ENCODE measurements at regions not wholly inside any gene's neighbourhood (a gene's known extent, or its start where the extent isn't known, plus 50 kb on each side); places are given as distances from the start of the nearest gene placed in this dataset.

- no peak for DNase-seq
- no peak overlapping the region for H3K4me3 ChIP-seq (ENCODE audit: low read length)
- H3K4me3 Mint-ChIP-seq: no peak overlapping the region
- peaks cover under 1 to 29% (median 5%) of the 10 kb centered on the region in 5 donors for H3K9me3 Mint-ChIP-seq
- H3K27me3 ChIP-seq (ENCODE audit: insufficient read depth, low read length, poor library complexity, severe bottlenecking): no peaks in the 10 kb centered on the region
- H3K4me1 Mint-ChIP-seq: no peaks in the 10 kb centered on the region
- no peak overlapping the region for H3K27ac ChIP-seq (ENCODE audit: low read depth, low read length)
- no peaks in the 10 kb centered on the region for H3K36me3 Mint-ChIP-seq
- no peaks in the 10 kb centered on the region for H3K4me1 ChIP-seq (ENCODE audit: insufficient read depth, low read length)
- no peaks in the 10 kb centered on the region for H3K36me3 ChIP-seq (ENCODE audit: insufficient read depth, low read length)
- H3K27ac Mint-ChIP-seq: no peak overlapping the region
- ChIA-PET CTCF (no interaction called here), POLR2A (no interaction called here)
- no peaks in the 10 kb centered on the region for H3K27me3 Mint-ChIP-seq
- H3K9me3 ChIP-seq (ENCODE audit: low read length): no peaks in the 10 kb centered on the region
Measured at GRCh38 chr18:30929718-30930117, 112.8 kb downstream of the DSC3 start.

- Histone ChIP-seq H3K4me1 (ENCODE audit: insufficient read depth, low read length) (no peaks in the 10 kb centered on the region), H3K27me3 (ENCODE audit: insufficient read depth, low read length, poor library complexity, severe bottlenecking) (no peaks in the 10 kb centered on the region), H3K9me3 (ENCODE audit: low read length) (no peaks in the 10 kb centered on the region), H3K36me3 (ENCODE audit: insufficient read depth, low read length) (no peaks in the 10 kb centered on the region), H3K4me3 (ENCODE audit: low read length) (no peak overlapping the region), H3K27ac (ENCODE audit: low read depth, low read length) (no peak overlapping the region)
- ChIA-PET POLR2A (no interaction called here), CTCF (no interaction called here)
- no peak for DNase-seq
- H3K4me1 Mint-ChIP-seq: no peaks in the 10 kb centered on the region
- H3K36me3 Mint-ChIP-seq: no peaks in the 10 kb centered on the region
- no peaks in the 10 kb centered on the region for H3K27me3 Mint-ChIP-seq
- no peak overlapping the region for H3K27ac Mint-ChIP-seq
- H3K9me3 Mint-ChIP-seq: peaks cover 2 to 33% (median 9%) of the 10 kb centered on the region in 5 donors
- no peak overlapping the region for H3K4me3 Mint-ChIP-seq
Measured at GRCh38 chr18:30929065-30929464, 113.5 kb downstream of the DSC3 start.

GRCh38 chr18:30927517-30928075, 114.9 kb downstream of the DSC3 start:
- Histone ChIP-seq H3K27me3 (ENCODE audit: insufficient read depth, low read length, poor library complexity, severe bottlenecking) (no peaks in the 10 kb centered on the region), H3K36me3 (ENCODE audit: insufficient read depth, low read length) (no peaks in the 10 kb centered on the region), H3K27ac (ENCODE audit: low read depth, low read length) (no peak overlapping the region), H3K4me1 (ENCODE audit: insufficient read depth, low read length) (no peaks in the 10 kb centered on the region), H3K4me3 (ENCODE audit: low read length) (no peak overlapping the region), H3K9me3 (ENCODE audit: low read length) (no peaks in the 10 kb centered on the region)
- POLR2A ChIA-PET: no interaction called here
- DNase-seq: no peak
- no peak overlapping the region for H3K4me3 Mint-ChIP-seq
- H3K27ac Mint-ChIP-seq: no peak overlapping the region
- H3K4me1 Mint-ChIP-seq: no peaks in the 10 kb centered on the region
- no peaks in the 10 kb centered on the region for H3K36me3 Mint-ChIP-seq
- H3K9me3 Mint-ChIP-seq: peaks cover 2 to 28% (median 7%) of the 10 kb centered on the region in 5 donors
- CTCF ChIA-PET: no interaction called here
- H3K27me3 Mint-ChIP-seq: no peaks in the 10 kb centered on the region

- Histone ChIP-seq H3K27me3 (ENCODE audit: insufficient read depth, low read length, poor library complexity, severe bottlenecking) (no peaks in the 10 kb centered on the region), H3K36me3 (ENCODE audit: insufficient read depth, low read length) (no peaks in the 10 kb centered on the region), H3K4me3 (ENCODE audit: low read length) (no peak overlapping the region), H3K4me1 (ENCODE audit: insufficient read depth, low read length) (no peaks in the 10 kb centered on the region), H3K9me3 (ENCODE audit: low read length) (no peaks in the 10 kb centered on the region), H3K27ac (ENCODE audit: low read depth, low read length) (no peak overlapping the region)
- Mint-ChIP-seq H3K36me3 (no peaks in the 10 kb centered on the region), H3K4me1 (no peaks in the 10 kb centered on the region), H3K27me3 (no peaks in the 10 kb centered on the region), H3K9me3 (peaks cover 6 to 28% (median 9%) of the 10 kb centered on the region in 5 donors), H3K27ac (no peak overlapping the region), H3K4me3 (no peak overlapping the region)
- no peak for DNase-seq
- POLR2A ChIA-PET: no interaction called here
- CTCF ChIA-PET: no interaction called here
Measured at GRCh38 chr18:30927042-30927441, 115.5 kb downstream of the DSC3 start.

GRCh38 chr18:30925795-30926194, 116.7 kb downstream of the DSC3 start:
- Mint-ChIP-seq H3K4me1 (no peaks in the 10 kb centered on the region), H3K4me3 (no peak overlapping the region), H3K27me3 (no peaks in the 10 kb centered on the region), H3K27ac (no peak overlapping the region), H3K36me3 (no peaks in the 10 kb centered on the region), H3K9me3 (peaks cover 6 to 28% (median 10%) of the 10 kb centered on the region in 5 donors)
- Histone ChIP-seq H3K4me3 (ENCODE audit: low read length) (no peak overlapping the region), H3K36me3 (ENCODE audit: insufficient read depth, low read length) (no peaks in the 10 kb centered on the region), H3K27ac (ENCODE audit: low read depth, low read length) (no peak overlapping the region), H3K27me3 (ENCODE audit: insufficient read depth, low read length, poor library complexity, severe bottlenecking) (no peaks in the 10 kb centered on the region), H3K9me3 (ENCODE audit: low read length) (no peaks in the 10 kb centered on the region), H3K4me1 (ENCODE audit: insufficient read depth, low read length) (no peaks in the 10 kb centered on the region)
- ChIA-PET CTCF (no interaction called here), POLR2A (no interaction called here)
- DNase-seq: no peak

- peaks cover 5 to 22% (median 11%) of the 10 kb centered on the region in 5 donors for H3K9me3 Mint-ChIP-seq
- POLR2A ChIA-PET: no interaction called here
Measured at GRCh38 chr18:30920757-30921156, 121.8 kb downstream of the DSC3 start.

GRCh38 chr18:30920351-30920750, 122.2 kb downstream of the DSC3 start:
- no peak for DNase-seq
- Histone ChIP-seq H3K27me3 (ENCODE audit: insufficient read depth, low read length, poor library complexity, severe bottlenecking) (no peaks in the 10 kb centered on the region), H3K4me1 (ENCODE audit: insufficient read depth, low read length) (no peaks in the 10 kb centered on the region), H3K9me3 (ENCODE audit: low read length) (no peaks in the 10 kb centered on the region), H3K36me3 (ENCODE audit: insufficient read depth, low read length) (no peaks in the 10 kb centered on the region), H3K4me3 (ENCODE audit: low read length) (no peak overlapping the region), H3K27ac (ENCODE audit: low read depth, low read length) (no peak overlapping the region)
- POLR2A ChIA-PET: no interaction called here
- H3K27me3 Mint-ChIP-seq: no peaks in the 10 kb centered on the region
- no peak overlapping the region for H3K27ac Mint-ChIP-seq
- no peak overlapping the region for H3K4me3 Mint-ChIP-seq
- H3K4me1 Mint-ChIP-seq: no peaks in the 10 kb centered on the region
- H3K36me3 Mint-ChIP-seq: no peaks in the 10 kb centered on the region
- CTCF ChIA-PET: no interaction called here
- H3K9me3 Mint-ChIP-seq: peaks cover 3 to 22% (median 11%) of the 10 kb centered on the region in 5 donors

More at GRCh38 chr18:30920757-30921156, 121.8 kb downstream of the DSC3 start:
- no peak overlapping the region for H3K4me3 ChIP-seq (ENCODE audit: low read length)
- Mint-ChIP-seq H3K27ac (no peak overlapping the region), H3K4me1 (no peaks in the 10 kb centered on the region), H3K4me3 (no peak overlapping the region), H3K36me3 (no peaks in the 10 kb centered on the region), H3K27me3 (no peaks in the 10 kb centered on the region)
- H3K36me3 ChIP-seq (ENCODE audit: insufficient read depth, low read length): no peaks in the 10 kb centered on the region
- no peaks in the 10 kb centered on the region for H3K4me1 ChIP-seq (ENCODE audit: insufficient read depth, low read length)
- H3K27me3 ChIP-seq (ENCODE audit: insufficient read depth, low read length, poor library complexity, severe bottlenecking): no peaks in the 10 kb centered on the region
- no peak for DNase-seq
- CTCF ChIA-PET: no interaction called here
- H3K27ac ChIP-seq (ENCODE audit: low read depth, low read length): no peak overlapping the region
- H3K9me3 ChIP-seq (ENCODE audit: low read length): no peaks in the 10 kb centered on the region

GRCh38 chr18:30917651-30918050, 124.9 kb downstream of the DSC3 start:
- Mint-ChIP-seq H3K4me3 (no peak overlapping the region), H3K27me3 (no peaks in the 10 kb centered on the region), H3K4me1 (no peaks in the 10 kb centered on the region), H3K27ac (no peak overlapping the region), H3K9me3 (peaks cover 2 to 27% (median 6%) of the 10 kb centered on the region in 5 donors), H3K36me3 (no peaks in the 10 kb centered on the region)
- ChIA-PET CTCF (no interaction called here), POLR2A (no interaction called here)
- H3K4me1 ChIP-seq (ENCODE audit: insufficient read depth, low read length): no peaks in the 10 kb centered on the region
- H3K27me3 ChIP-seq (ENCODE audit: insufficient read depth, low read length, poor library complexity, severe bottlenecking): no peaks in the 10 kb centered on the region
- no peaks in the 10 kb centered on the region for H3K9me3 ChIP-seq (ENCODE audit: low read length)
- no peak overlapping the region for H3K27ac ChIP-seq (ENCODE audit: low read depth, low read length)
- H3K36me3 ChIP-seq (ENCODE audit: insufficient read depth, low read length): no peaks in the 10 kb centered on the region
- H3K4me3 ChIP-seq (ENCODE audit: low read length): no peak overlapping the region
- DNase-seq: no peak

Measured in CD8-positive, alpha-beta memory T cell (primary cell).